H1 (cell line): ENCODE measurements at regions not wholly inside any gene's neighbourhood (a gene's known extent, or its start where the extent isn't known, plus 50 kb on each side); places are given as distances from the start of the nearest gene placed in this dataset.

Experiments
- CTCF ChIA-PET: fragments of 300-600 bp; sonication (Branson Sonifier 250); formaldehyde crosslinking; loops from one replicate; lab custom pipeline; 2021; ENCODE audit not compliant: partially characterized antibody; lab: Charles Lee
- POLR2A ChIA-PET: fragments of 300-600 bp; sonication (Branson Sonifier 250); formaldehyde crosslinking; loops from one replicate; lab custom pipeline; 2021; ENCODE audit warnings: inconsistent platforms; ENCODE audit not compliant: partially characterized antibody; lab: Charles Lee
- DNase-seq, 2 experiments: peaks; one replicate each; pipeline versions ENCODE4 v3.0.0 to v3.0.0-alpha.2; 2010 to 2022; ENCODE audit warnings: low spot score in 2 of 2, low read depth in 1 of 2, mixed read lengths in 1 of 2
- FAIRE-seq: peaks from 2 replicates; lab custom pipeline; 2011; peaks lifted over from hg19 to GRCh38; lab: Jason Lieb, UNC
- H2AFZ ChIP-seq: 2 replicates; pipeline ENCODE4 v1.8.1; 2012; ENCODE audit warnings: low read length, inconsistent platforms
- H2AK5ac ChIP-seq: 2 replicates; pipeline ENCODE4 v1.6.1; 2013; ENCODE audit warnings: low read depth, low read length
- H2BK120ac ChIP-seq: replicated peaks from 2 replicates; pipeline ENCODE3; 2013; ENCODE audit warnings: low read depth, low read length, inconsistent platforms
- H2BK12ac ChIP-seq: 2 replicates; pipeline ENCODE4 v1.6.1; 2013; ENCODE audit warnings: low read depth, low read length
- H2BK15ac ChIP-seq: 2 replicates; pipeline ENCODE4 v1.6.1; 2013; ENCODE audit warnings: low read length
- H2BK20ac ChIP-seq: 2 replicates; pipeline ENCODE4 v1.6.1; 2013; ENCODE audit warnings: low read length
- H2BK5ac ChIP-seq: 2 replicates; pipeline ENCODE4 v1.6.1; 2013; ENCODE audit warnings: low read depth, low read length
- H3K14ac ChIP-seq: 2 replicates; pipeline ENCODE4 v1.6.1; 2013; ENCODE audit warnings: inconsistent platforms; ENCODE audit not compliant: insufficient read length
- H3K18ac ChIP-seq: 2 replicates; pipeline ENCODE4 v1.6.1; 2013; ENCODE audit warnings: low read length; ENCODE audit errors: extremely low read depth
- H3K23ac ChIP-seq: 2 replicates; pipeline ENCODE4 v1.6.1; 2013; ENCODE audit warnings: inconsistent platforms; ENCODE audit not compliant: insufficient read length
- H3K23me2 ChIP-seq: 2 replicates; pipeline ENCODE4 v1.6.1; 2013; ENCODE audit warnings: low read depth, low read length
- H3K27ac ChIP-seq: 2 replicates; pipeline ENCODE4 v1.6.1; 2011; ENCODE audit warnings: low read depth, low read length, inconsistent platforms
- H3K27me3 ChIP-seq, 4 experiments: replicated peaks in 1 of 4; 1 replicate in 1 of 4; 2 replicates in 3 of 4; pipeline versions ENCODE4 v1.6.1 to v1.8.1; 2011 to 2013; ENCODE audit warnings: low read length in 3 of 4, mild to moderate bottlenecking in 3 of 4, inconsistent platforms in 2 of 4, mixed read lengths in 2 of 4, moderate library complexity in 1 of 4; ENCODE audit not compliant: control insufficient read depth in 3 of 4, insufficient read depth in 3 of 4; ENCODE audit errors: extremely low read depth in 1 of 4
- H3K36me3 ChIP-seq, 4 experiments: 2 replicates each; pipeline versions ENCODE4 v1.6.1 to v1.8.1; 2011 to 2013; ENCODE audit warnings: mild to moderate bottlenecking in 4 of 4, low read length in 3 of 4, moderate library complexity in 2 of 4, control low read depth in 1 of 4, inconsistent platforms in 1 of 4; ENCODE audit not compliant: insufficient read depth in 4 of 4, control insufficient read depth in 2 of 4
- H3K4ac ChIP-seq: replicated peaks from 2 replicates; pipeline ENCODE3; 2013; ENCODE audit warnings: low read length, low read depth, mixed read lengths, inconsistent platforms; ENCODE audit not compliant: insufficient read length
- H3K4me1 ChIP-seq, 4 experiments: replicated peaks in 1 of 4; 1 replicate in 1 of 4; 2 replicates in 3 of 4; pipeline versions ENCODE4 v1.6.1 to v1.8.1; 2011 to 2013; ENCODE audit warnings: low read length in 3 of 4, inconsistent platforms in 2 of 4, mixed read lengths in 1 of 4; ENCODE audit not compliant: insufficient read depth in 4 of 4, control insufficient read depth in 3 of 4
- H3K4me2 ChIP-seq, 2 experiments: 2 replicates each; pipeline versions ENCODE4 v1.6.1 to v1.8.1; 2011 to 2013; ENCODE audit warnings: low read depth in 2 of 2, low read length in 2 of 2, control low read depth in 1 of 2, inconsistent platforms in 1 of 2, mild to moderate bottlenecking in 1 of 2; ENCODE audit not compliant: insufficient read depth in 1 of 2
- H3K4me3 ChIP-seq, 4 experiments: fragments of 200-600, 300-600 bp in 1 of 4; sonication (generic), shearing (Covaris generic), sonication (Bioruptor Twin) in 1 of 4; 2 replicates each; pipeline versions ENCODE4 v1.5.1 to v1.8.1; 2011 to 2016; ENCODE audit warnings: low read length in 4 of 4, low read depth in 3 of 4, control low read depth in 2 of 4, inconsistent platforms in 2 of 4, mild to moderate bottlenecking in 2 of 4, mixed read lengths in 1 of 4, moderate library complexity in 1 of 4; ENCODE audit not compliant: insufficient read depth in 2 of 4; ENCODE audit errors: extremely low read depth in 1 of 4
- H3K56ac ChIP-seq: replicated peaks from 2 replicates; pipeline ENCODE3; 2013; ENCODE audit warnings: low read depth, mild to moderate bottlenecking, mixed read lengths, low read length, inconsistent platforms; ENCODE audit not compliant: insufficient read length
- H3K79me1 ChIP-seq: 2 replicates; pipeline ENCODE4 v1.6.1; 2013; ENCODE audit warnings: low read depth, low read length, control low read depth
- H3K79me2 ChIP-seq, 2 experiments: 2 replicates each; pipeline versions ENCODE4 v1.6.1 to v1.8.1; 2012 to 2013; ENCODE audit warnings: low read length in 2 of 2, mild to moderate bottlenecking in 2 of 2, inconsistent platforms in 1 of 2; ENCODE audit not compliant: insufficient read depth in 2 of 2, control insufficient read depth in 1 of 2
- H3K9ac ChIP-seq, 4 experiments: replicated peaks in 1 of 4; 1 replicate in 1 of 4; 2 replicates in 3 of 4; pipeline versions ENCODE4 v1.6.1 to v1.8.1; 2011 to 2013; ENCODE audit warnings: low read depth in 3 of 4, low read length in 3 of 4, control low read depth in 2 of 4, mild to moderate bottlenecking in 2 of 4, moderate library complexity in 2 of 4, inconsistent platforms in 1 of 4; ENCODE audit errors: extremely low read depth in 1 of 4
- H3K9me3 ChIP-seq, 2 experiments: 2 replicates each; pipeline versions ENCODE4 v1.6.1 to v1.8.1; 2012 to 2013; ENCODE audit warnings: mild to moderate bottlenecking in 2 of 2, moderate library complexity in 2 of 2, control low read depth in 1 of 2, inconsistent platforms in 1 of 2, low read depth in 1 of 2, low read length in 1 of 2, mixed read lengths in 1 of 2; ENCODE audit not compliant: insufficient read depth in 2 of 2
- H4K20me1 ChIP-seq, 2 experiments: replicated peaks in 1 of 2; 2 replicates each; pipeline versions ENCODE3 to v1.8.1; 2011 to 2013; ENCODE audit warnings: inconsistent platforms in 2 of 2, low read length in 2 of 2, mild to moderate bottlenecking in 1 of 2; ENCODE audit not compliant: insufficient read depth in 2 of 2, control insufficient read depth in 1 of 2
- H4K5ac ChIP-seq: 2 replicates; pipeline ENCODE4 v1.6.1; 2013; ENCODE audit warnings: low read length, low read depth, mixed read lengths, inconsistent platforms; ENCODE audit not compliant: insufficient read length
- H4K8ac ChIP-seq: 2 replicates; pipeline ENCODE4 v1.8.0; 2013; ENCODE audit warnings: mild to moderate bottlenecking, moderate library complexity, low read length, inconsistent platforms; ENCODE audit not compliant: insufficient read depth; ENCODE audit errors: extremely low read depth
- H4K91ac ChIP-seq: replicated peaks from 2 replicates; pipeline ENCODE3; 2013; ENCODE audit warnings: low read length, mixed read lengths, inconsistent platforms; ENCODE audit not compliant: insufficient read length
- CEBPB ChIP-seq: IDR thresholded peaks from 2 replicates; pipeline ENCODE4 v1.6.1; 2012; ENCODE audit warnings: low read depth, low read length
- CREB1 ChIP-seq: IDR thresholded peaks from 2 replicates; pipeline ENCODE4 v1.6.1; 2012; ENCODE audit warnings: inconsistent platforms
- GTF2F1 ChIP-seq: IDR thresholded peaks from 2 replicates; pipeline ENCODE4 v1.6.1; 2012; ENCODE audit warnings: low read depth, low read length, improper control_type of control experiment, borderline replicate concordance
- HDAC2 ChIP-seq, 2 experiments: fragments of 300-600 bp in 1 of 2; sonication (generic) in 1 of 2; IDR thresholded peaks; 2 replicates each; pipeline ENCODE4 v1.6.1; 2011 to 2012; ENCODE audit warnings: low read depth in 2 of 2, low read length in 2 of 2, mild to moderate bottlenecking in 2 of 2, moderate library complexity in 2 of 2, borderline replicate concordance in 1 of 2, inconsistent platforms in 1 of 2
- NANOG ChIP-seq: IDR thresholded peaks from 2 replicates; pipeline ENCODE4 v1.6.1; 2011; ENCODE audit warnings: low read length, low read depth, mild to moderate bottlenecking, inconsistent platforms; ENCODE audit not compliant: insufficient read depth, poor library complexity, severe bottlenecking
- POU5F1 ChIP-seq: IDR thresholded peaks from 2 replicates; pipeline ENCODE4 v1.6.1; 2011; ENCODE audit warnings: low read depth, mild to moderate bottlenecking, low read length, moderate library complexity
- RFX5 ChIP-seq: IDR thresholded peaks from 2 replicates; pipeline ENCODE4 v1.6.1; 2011; ENCODE audit warnings: low read depth, low read length, improper control_type of control experiment, borderline replicate concordance
- TAF7 ChIP-seq: optimal IDR thresholded peaks from 2 replicates; pipeline ENCODE3; 2011; ENCODE audit warnings: low read depth, mild to moderate bottlenecking, inconsistent platforms, low read length, moderate library complexity, borderline replicate concordance
- WGBS, 2 experiments: shearing (Covaris generic) in 1 of 2; methylation state at CpG; one replicate each; pipeline versions ENCODE4 v1.1.6 to v1.1.7; 2013 to 2015; ENCODE audit warnings: low lambda C conversion rate in 2 of 2, mixed read lengths in 2 of 2, inconsistent platforms in 1 of 2, low coverage in 1 of 2, missing lambda C conversion rate in 1 of 2; ENCODE audit not compliant: insufficient replicate concordance in 2 of 2, insufficient coverage in 1 of 2, insufficient read length in 1 of 2; ENCODE audit errors: extremely low coverage in 1 of 2, missing lambda C conversion rate in 1 of 2; 5-methylcytosine and 5-hydroxymethylcytosine counted together
- TF ChIP-seq, protein P1 (sequence below): IDR thresholded peaks from 2 replicates; pipeline ENCODE4 v1.6.1; 2012; ENCODE audit warnings: inconsistent platforms

DNA sequence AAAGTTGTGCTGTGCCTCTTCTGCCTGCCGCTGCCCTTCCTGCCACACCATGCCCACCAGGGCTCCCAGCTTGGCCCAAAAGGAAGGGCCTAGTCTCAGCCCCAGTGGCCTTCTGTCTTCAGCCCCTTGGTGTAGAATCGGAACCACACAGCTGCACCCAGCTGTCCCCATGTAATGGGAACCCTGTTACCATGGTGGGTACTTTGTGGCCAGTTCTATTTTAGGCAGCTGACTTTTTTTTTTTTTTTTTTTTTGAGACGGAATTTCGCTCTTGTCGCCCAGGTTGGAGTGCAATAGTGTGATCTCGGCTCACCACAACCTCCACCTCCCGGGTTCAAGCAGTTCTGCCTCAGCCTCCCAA is 163.3 kb upstream of the GSE1 start:
- H3K27me3 ChIP-seq = 0 out of 7 replicates have a peak, but pooled peaks cover 0 to 1% (median 0%) of the 10 kb centered on the region in 4 experiments
- no peak overlapping the region for H3K56ac ChIP-seq
- no peak overlapping the region for H4K8ac ChIP-seq
- H3K27ac ChIP-seq = no peak overlapping the region
- FAIRE-seq (no peak), DNase-seq (no peak)
- H2AFZ ChIP-seq = no peak overlapping the region
- 100% methylated on average over 4 of the region's 7 CpGs; no CpG with 5 or more reads in 1 of the 2 experiments for WGBS, 2 experiments
- H3K4me2 ChIP-seq = no peak overlapping the region
- H3K79me2 ChIP-seq = no peaks in the 10 kb centered on the region
- H2AK5ac ChIP-seq = no peak overlapping the region
- ChIA-PET POLR2A (no interaction called here), CTCF (interaction anchor here (1.2 to 10.9 kb wide), 6 partner anchors 7 to 66 kb away, joined by 3 to 178 read pairs (median 24); no protein-coding TSS in a partner anchor)
- peaks cover 0 to 9% of the 10 kb centered on the region in 2 experiments for H4K20me1 ChIP-seq
- H3K4ac ChIP-seq = no peak overlapping the region
- H2BK120ac ChIP-seq = no peak overlapping the region
- no peaks in the 10 kb centered on the region for H3K9me3 ChIP-seq
- H4K5ac ChIP-seq = no peak overlapping the region
- no peak overlapping the region for H2BK20ac ChIP-seq
- H3K23ac ChIP-seq = no peak overlapping the region
- TF ChIP-seq NANOG = no peak
- TF ChIP-seq, protein P1, sequence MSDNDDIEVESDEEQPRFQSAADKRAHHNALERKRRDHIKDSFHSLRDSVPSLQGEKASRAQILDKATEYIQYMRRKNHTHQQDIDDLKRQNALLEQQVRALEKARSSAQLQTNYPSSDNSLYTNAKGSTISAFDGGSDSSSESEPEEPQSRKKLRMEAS = no peak
- no peak for TF ChIP-seq RFX5
- TF ChIP-seq TAF7 = no peak
- TF ChIP-seq POU5F1 = no peak
- no peak for TF ChIP-seq GTF2F1
- no peak for TF ChIP-seq CREB1
- no peak for TF ChIP-seq CEBPB
- no peak for TF ChIP-seq HDAC2 (IDR thresholded peaks at IDR 0.05; ENCODE audit: borderline replicate concordance in 1 of 2, low read depth in 2 of 2, low read length in 2 of 2)
- no peaks in the 10 kb centered on the region for H3K79me1 ChIP-seq
- no peak overlapping the region for H2BK15ac ChIP-seq
- no peak overlapping the region for H4K91ac ChIP-seq
- H3K14ac ChIP-seq = no peak overlapping the region
- no peak overlapping the region for H3K18ac ChIP-seq
- H3K36me3 ChIP-seq = no peaks in the 10 kb centered on the region
- H3K23me2 ChIP-seq = peaks cover 3% of the 10 kb centered on the region; the same call in 1 of the 2 replicates
- H3K9ac ChIP-seq = no peak overlapping the region
- H2BK12ac ChIP-seq = no peak overlapping the region
- no peak overlapping the region for H2BK5ac ChIP-seq
- peaks cover 0 to 15% (median 9%) of the 10 kb centered on the region in 4 experiments; a peak in 5 of 7 replicates for H3K4me1 ChIP-seq
- no peak overlapping the region for H3K4me3 ChIP-seq
